SU-DHL-6 (cell line): ENCODE measurements at regions not wholly inside any gene's neighbourhood (a gene's known extent, or its start where the extent isn't known, plus 50 kb on each side); places are given as distances from the start of the nearest gene placed in this dataset.

ENCODE experiments used
- H2AFZ ChIP-seq: fragments of 200-600 bp; sonication (generic); 2 replicates; pipeline ENCODE4 v1.6.1; 2014; ENCODE audit warnings: low read depth, mild to moderate bottlenecking, moderate library complexity, mixed read lengths, antibody characterized with exemption, low read length; ENCODE audit not compliant: severe bottlenecking
- H3F3A ChIP-seq: fragments of 200-600 bp; shearing (Covaris generic); 2 replicates; pipeline ENCODE4 v1.6.0; 2016; ENCODE audit warnings: antibody characterized with exemption, mild to moderate bottlenecking; ENCODE audit not compliant: insufficient read depth
- H3K27ac ChIP-seq: fragments of 200-600 bp; sonication (generic); 2 replicates; pipeline ENCODE4 v1.5.1; 2016; ENCODE audit warnings: low read depth, mild to moderate bottlenecking, low read length, moderate library complexity, mixed read lengths
- H3K27me3 ChIP-seq: fragments of 200-600 bp; sonication (generic), shearing (Covaris generic); 2 replicates; pipeline ENCODE4 v1.6.0; 2014; ENCODE audit warnings: mild to moderate bottlenecking, low read length
- H3K36me3 ChIP-seq: fragments of 200-600 bp; sonication (generic); 2 replicates; pipeline ENCODE4 v1.6.1; 2014; ENCODE audit warnings: mild to moderate bottlenecking, low read length, mixed read lengths
- H3K4me2 ChIP-seq: fragments of 300-600, 200-600 bp; shearing (Covaris generic), sonication (generic); 2 replicates; pipeline ENCODE4 v1.6.0; 2014; ENCODE audit warnings: low read length, low read depth, mild to moderate bottlenecking; ENCODE audit not compliant: poor library complexity, severe bottlenecking
- H3K4me3 ChIP-seq: fragments of 200-600 bp; sonication (generic); 2 replicates; pipeline ENCODE4 v1.5.1; 2014; ENCODE audit warnings: antibody characterized with exemption, low read length, mild to moderate bottlenecking, mixed read lengths; ENCODE audit not compliant: insufficient read depth, poor library complexity, severe bottlenecking
- H3K79me2 ChIP-seq: fragments of 200-600 bp; sonication (generic); 2 replicates; pipeline ENCODE4 v1.6.1; 2014; ENCODE audit warnings: mild to moderate bottlenecking, low read length, moderate library complexity; ENCODE audit not compliant: insufficient read depth
- H3K9ac ChIP-seq: fragments of 200-600 bp; sonication (generic); 2 replicates; pipeline ENCODE4 v1.7.0; 2014; ENCODE audit warnings: mild to moderate bottlenecking, low read length
- H3K9me2 ChIP-seq: fragments of 200-600 bp; sonication (generic); replicated peaks from 2 replicates; pipeline ENCODE4 v1.6.1; 2014; ENCODE audit warnings: low read length; ENCODE audit not compliant: insufficient read depth
- H3K9me3 ChIP-seq: fragments of 200-600 bp; sonication (generic); 2 replicates; pipeline ENCODE4 v1.6.1; 2014; ENCODE audit warnings: low read length, mixed read lengths; ENCODE audit not compliant: insufficient read depth
- H4K20me1 ChIP-seq: fragments of 200-600 bp; sonication (generic); 2 replicates; pipeline ENCODE4 v1.6.1; 2014; ENCODE audit warnings: low read depth, mild to moderate bottlenecking, antibody characterized with exemption, low read length, moderate library complexity, mixed read lengths
- EZH2phosphoT487 ChIP-seq: fragments of 200-600 bp; sonication (generic), shearing (Covaris generic); conservative IDR thresholded peaks from 2 replicates; pipeline ENCODE4 v1.6.1; 2018; ENCODE audit warnings: mild to moderate bottlenecking, antibody characterized with exemption, low read length, moderate library complexity, mixed read lengths
- TF ChIP-seq, protein P1 (sequence below): fragments of 200-600 bp; sonication (generic); IDR thresholded peaks from one replicate; pipeline ENCODE4 v1.5.1; 2017; ENCODE audit warnings: antibody characterized with exemption, mild to moderate bottlenecking, low read length, moderate library complexity; ENCODE audit not compliant: insufficient read depth, poor library complexity, severe bottlenecking

DNA sequence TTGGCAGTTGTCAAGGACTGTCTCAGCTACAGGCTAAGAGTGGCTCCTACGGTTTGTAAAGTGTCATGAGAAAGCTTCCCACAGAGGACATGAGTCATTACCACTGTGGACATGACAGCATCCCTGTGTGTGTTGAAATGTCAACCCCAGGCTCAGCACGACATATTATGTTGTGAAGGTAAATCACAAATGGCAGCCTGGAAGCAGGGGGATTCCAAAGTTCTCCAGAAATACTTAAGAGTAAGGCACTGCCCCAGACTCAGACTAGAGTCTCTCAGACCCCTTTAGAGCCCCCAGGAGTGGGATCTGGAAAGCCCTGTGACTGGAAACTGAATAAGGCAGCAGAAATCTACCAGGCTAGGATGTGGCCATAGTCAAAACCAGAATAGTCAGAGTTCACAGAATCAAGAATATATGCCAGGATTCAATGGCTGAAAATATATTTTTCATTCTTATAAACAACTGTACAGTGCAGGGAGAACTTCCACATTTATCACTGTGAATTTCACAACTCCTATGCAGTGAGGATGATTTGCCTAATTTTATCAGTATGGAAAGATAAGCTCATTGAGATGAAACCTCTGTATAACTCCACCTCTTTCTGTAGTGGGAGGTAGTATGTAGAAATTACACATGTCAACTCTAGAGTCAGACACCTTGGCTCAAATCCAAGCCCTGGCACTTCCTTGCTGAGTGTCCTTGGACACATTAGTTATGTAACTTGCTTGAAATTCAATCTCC lies 237.1 kb upstream of the CFAP20DC start:
- H3K27me3 ChIP-seq: no peaks in the 10 kb centered on the region

DNA sequence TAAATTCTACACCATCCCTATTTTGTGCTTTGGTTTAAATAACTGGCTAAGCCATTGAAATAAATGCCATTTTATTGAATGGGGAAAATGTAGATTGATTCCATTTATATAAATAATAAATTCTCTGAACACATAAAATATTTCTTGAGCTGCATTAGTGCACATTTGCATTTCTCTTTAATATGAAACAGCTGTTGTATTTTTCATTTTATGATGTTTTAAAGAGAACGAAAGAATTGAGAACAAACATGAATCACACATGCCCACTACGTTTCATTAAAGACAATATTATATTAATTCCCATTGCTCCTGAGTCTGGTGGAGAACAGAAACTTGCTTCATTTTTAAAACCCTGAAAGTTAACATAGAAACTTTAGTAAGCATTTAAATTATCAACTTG lies 235.7 kb upstream of the CFAP20DC start:
- Histone ChIP-seq H3K4me2 (no peak overlapping the region), H3K79me2 (no peaks in the 10 kb centered on the region), H3K27ac (no peak overlapping the region), H4K20me1 (no peaks in the 10 kb centered on the region), H3K9me3 (no peaks in the 10 kb centered on the region), H3K27me3 (no peaks in the 10 kb centered on the region), H2AFZ (no peak overlapping the region), H3F3A (no peaks in the 10 kb centered on the region), H3K9ac (no peak overlapping the region), H3K36me3 (no peaks in the 10 kb centered on the region), H3K4me3 (no peak overlapping the region), H3K9me2 (no peaks in the 10 kb centered on the region)
- TF ChIP-seq EZH2phosphoT487: no peak
- TF ChIP-seq, protein P1, sequence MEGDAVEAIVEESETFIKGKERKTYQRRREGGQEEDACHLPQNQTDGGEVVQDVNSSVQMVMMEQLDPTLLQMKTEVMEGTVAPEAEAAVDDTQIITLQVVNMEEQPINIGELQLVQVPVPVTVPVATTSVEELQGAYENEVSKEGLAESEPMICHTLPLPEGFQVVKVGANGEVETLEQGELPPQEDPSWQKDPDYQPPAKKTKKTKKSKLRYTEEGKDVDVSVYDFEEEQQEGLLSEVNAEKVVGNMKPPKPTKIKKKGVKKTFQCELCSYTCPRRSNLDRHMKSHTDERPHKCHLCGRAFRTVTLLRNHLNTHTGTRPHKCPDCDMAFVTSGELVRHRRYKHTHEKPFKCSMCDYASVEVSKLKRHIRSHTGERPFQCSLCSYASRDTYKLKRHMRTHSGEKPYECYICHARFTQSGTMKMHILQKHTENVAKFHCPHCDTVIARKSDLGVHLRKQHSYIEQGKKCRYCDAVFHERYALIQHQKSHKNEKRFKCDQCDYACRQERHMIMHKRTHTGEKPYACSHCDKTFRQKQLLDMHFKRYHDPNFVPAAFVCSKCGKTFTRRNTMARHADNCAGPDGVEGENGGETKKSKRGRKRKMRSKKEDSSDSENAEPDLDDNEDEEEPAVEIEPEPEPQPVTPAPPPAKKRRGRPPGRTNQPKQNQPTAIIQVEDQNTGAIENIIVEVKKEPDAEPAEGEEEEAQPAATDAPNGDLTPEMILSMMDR: no peak

More for the DNA sequence above, 237.1 kb upstream of the CFAP20DC start:
- Histone ChIP-seq H2AFZ (no peak overlapping the region), H3K4me2 (no peak overlapping the region), H3K36me3 (no peaks in the 10 kb centered on the region), H3K79me2 (no peaks in the 10 kb centered on the region), H3F3A (no peaks in the 10 kb centered on the region), H3K9me3 (no peaks in the 10 kb centered on the region), H3K9me2 (no peaks in the 10 kb centered on the region), H3K9ac (no peak overlapping the region), H3K27ac (no peak overlapping the region), H4K20me1 (no peaks in the 10 kb centered on the region), H3K4me3 (no peak overlapping the region)
- no peak for TF ChIP-seq EZH2phosphoT487
- TF ChIP-seq, protein P1: no peak

DNA sequence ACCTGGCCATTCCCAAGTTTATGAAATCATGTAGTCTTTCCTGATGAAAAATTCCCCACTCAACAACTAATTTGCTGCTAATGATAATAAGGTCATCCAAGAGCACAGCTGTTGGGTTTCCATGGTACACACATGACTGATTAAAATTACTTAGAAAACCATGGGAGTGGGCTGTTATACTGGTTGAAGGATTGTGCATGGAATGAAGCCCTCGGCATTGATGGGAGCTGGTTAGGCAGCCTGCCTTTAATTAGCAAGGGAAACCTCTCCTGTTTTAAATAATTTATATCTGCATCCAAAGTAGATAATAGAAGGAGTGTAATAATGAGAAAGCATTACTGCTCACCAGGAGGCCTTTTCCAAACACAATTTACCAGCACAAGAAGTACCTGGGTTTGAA lies 235.1 kb upstream of the CFAP20DC start:
- no peak overlapping the region for H3K4me3 ChIP-seq
- no peak overlapping the region for H3K4me2 ChIP-seq
- no peaks in the 10 kb centered on the region for H3K27me3 ChIP-seq
- H4K20me1 ChIP-seq: no peaks in the 10 kb centered on the region
- H3K9ac ChIP-seq: no peak overlapping the region
- TF ChIP-seq, protein P1: no peak
- no peak for TF ChIP-seq EZH2phosphoT487
- H3K9me2 ChIP-seq: no peaks in the 10 kb centered on the region
- H3K79me2 ChIP-seq: no peaks in the 10 kb centered on the region
- no peak overlapping the region for H2AFZ ChIP-seq
- no peaks in the 10 kb centered on the region for H3F3A ChIP-seq
- no peak overlapping the region for H3K27ac ChIP-seq
- no peaks in the 10 kb centered on the region for H3K36me3 ChIP-seq
- H3K9me3 ChIP-seq: no peaks in the 10 kb centered on the region
